ENCODE measurements at regions not wholly inside any gene's neighbourhood (a gene's known extent, or its start where the extent isn't known, plus 50 kb on each side); places are given as distances from the start of the nearest gene placed in this dataset.
"Not testable (repeated sequence)": the region's sequence is repeated elsewhere in the genome, so short reads cannot be mapped to it uniquely, and the experiment has no call there.

DNA sequence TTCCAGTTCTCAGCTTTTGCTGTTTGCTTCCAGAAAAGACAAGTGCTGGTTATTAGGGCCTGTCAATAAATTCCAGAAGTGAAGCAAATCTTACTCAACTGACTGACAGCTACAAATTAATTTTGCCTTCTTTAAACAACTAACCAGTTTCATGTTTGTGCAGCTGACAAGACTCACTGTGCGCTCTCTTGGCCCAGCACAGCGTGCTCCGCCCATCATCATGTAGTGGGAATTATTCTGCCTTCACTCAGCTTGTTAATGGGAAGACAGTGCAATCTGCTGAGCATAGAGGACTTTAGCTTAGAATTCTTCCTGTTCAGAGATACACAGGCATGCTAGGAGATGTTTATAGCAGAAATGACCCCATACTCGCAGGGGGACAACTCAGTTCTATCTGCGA, 808.9 kb downstream of the CCSER2 start:
- WGBS = 60% methylated on average over 5 of the region's 5 CpGs
- DNase-seq (ENCODE audit: extremely low spot score) = no peak

DNA sequence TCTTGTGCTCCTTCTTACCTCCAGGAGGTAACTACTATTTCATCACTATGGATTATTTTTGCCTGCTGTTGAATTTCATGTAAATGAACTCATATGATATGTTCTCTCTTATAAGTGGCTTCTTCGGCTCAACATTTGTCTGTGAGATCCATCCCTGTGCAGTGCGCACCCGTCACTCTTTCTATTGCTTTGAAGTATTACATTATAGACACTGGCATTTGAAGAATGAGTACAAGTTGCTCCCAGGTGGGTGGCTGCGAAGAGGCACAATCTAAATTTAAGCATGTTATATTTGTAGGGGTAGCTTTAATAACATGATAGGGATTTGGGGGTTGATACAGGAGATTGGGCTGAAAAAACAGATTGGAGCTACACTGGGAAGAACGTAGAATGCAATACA, 809.7 kb downstream of the CCSER2 start:
- no peaks in the 10 kb centered on the region for H3K4me1 ChIP-seq (ENCODE audit: insufficient read depth)
- no peak overlapping the region for H3K27ac ChIP-seq (ENCODE audit: low read depth)
- H3K4me3 ChIP-seq (ENCODE audit: low read depth, low read length) = no peak overlapping the region
- DNase-seq (ENCODE audit: extremely low spot score) = no peak
- WGBS = 85% methylated on average over 5 of the region's 5 CpGs
- no peaks in the 10 kb centered on the region for H3K36me3 ChIP-seq (ENCODE audit: insufficient read depth)

More for the DNA sequence above, 808.9 kb downstream of the CCSER2 start:
- Histone ChIP-seq H3K4me1 (ENCODE audit: insufficient read depth) (no peaks in the 10 kb centered on the region), H3K4me3 (ENCODE audit: low read depth, low read length) (no peak overlapping the region), H3K27ac (ENCODE audit: low read depth) (no peak overlapping the region), H3K36me3 (ENCODE audit: insufficient read depth) (no peaks in the 10 kb centered on the region)

- Histone ChIP-seq H3K4me3 (ENCODE audit: low read depth, low read length) (no peak overlapping the region), H3K4me1 (ENCODE audit: insufficient read depth) (no peaks in the 10 kb centered on the region), H3K36me3 (ENCODE audit: insufficient read depth) (no peaks in the 10 kb centered on the region), H3K27ac (ENCODE audit: low read depth) (no peak overlapping the region)
- WGBS = 74% methylated on average over 5 of the region's 5 CpGs
- no peak for DNase-seq (ENCODE audit: extremely low spot score)
Observed at GRCh38 chr10:85139124-85139523, 810.7 kb downstream of the CCSER2 start.

DNA sequence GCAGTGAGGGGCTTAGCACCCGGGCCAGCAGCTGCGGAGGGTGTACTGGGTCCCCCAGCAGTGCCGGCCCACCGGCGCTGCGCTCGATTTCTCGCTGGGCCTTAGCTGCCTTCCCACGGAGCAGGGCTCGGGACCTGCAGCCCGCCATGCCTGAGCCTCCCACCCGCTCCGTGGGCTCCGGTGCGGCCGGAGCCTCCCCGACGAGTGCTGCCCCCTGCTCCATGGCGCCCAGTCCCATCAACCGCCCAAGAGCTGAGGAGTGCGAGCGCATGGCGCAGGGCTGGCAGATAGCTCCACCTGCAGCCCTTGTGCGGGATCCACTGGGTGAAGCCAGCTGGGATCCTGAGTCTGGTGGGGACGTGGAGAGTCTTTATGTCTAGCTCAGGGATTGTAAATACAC, 813.1 kb downstream of the CCSER2 start:
- not testable (repeated sequence) for H3K36me3 ChIP-seq (ENCODE audit: insufficient read depth); H3K4me1 ChIP-seq (ENCODE audit: insufficient read depth); H3K27ac ChIP-seq (ENCODE audit: low read depth); H3K4me3 ChIP-seq (ENCODE audit: low read depth, low read length); DNase-seq (ENCODE audit: extremely low spot score)
- WGBS = 97% methylated on average over 25 of the region's 25 CpGs

- 73% methylated on average over 5 of the region's 5 CpGs for WGBS
- no peaks in the 10 kb centered on the region for H3K36me3 ChIP-seq (ENCODE audit: insufficient read depth)
- DNase-seq (ENCODE audit: extremely low spot score) = no peak
- H3K27ac ChIP-seq (ENCODE audit: low read depth) = no peak overlapping the region
- no peaks in the 10 kb centered on the region for H3K4me1 ChIP-seq (ENCODE audit: insufficient read depth)
- H3K4me3 ChIP-seq (ENCODE audit: low read depth, low read length) = no peak overlapping the region
Observed at GRCh38 chr10:85145966-85146365, 817.6 kb downstream of the CCSER2 start.

DNA sequence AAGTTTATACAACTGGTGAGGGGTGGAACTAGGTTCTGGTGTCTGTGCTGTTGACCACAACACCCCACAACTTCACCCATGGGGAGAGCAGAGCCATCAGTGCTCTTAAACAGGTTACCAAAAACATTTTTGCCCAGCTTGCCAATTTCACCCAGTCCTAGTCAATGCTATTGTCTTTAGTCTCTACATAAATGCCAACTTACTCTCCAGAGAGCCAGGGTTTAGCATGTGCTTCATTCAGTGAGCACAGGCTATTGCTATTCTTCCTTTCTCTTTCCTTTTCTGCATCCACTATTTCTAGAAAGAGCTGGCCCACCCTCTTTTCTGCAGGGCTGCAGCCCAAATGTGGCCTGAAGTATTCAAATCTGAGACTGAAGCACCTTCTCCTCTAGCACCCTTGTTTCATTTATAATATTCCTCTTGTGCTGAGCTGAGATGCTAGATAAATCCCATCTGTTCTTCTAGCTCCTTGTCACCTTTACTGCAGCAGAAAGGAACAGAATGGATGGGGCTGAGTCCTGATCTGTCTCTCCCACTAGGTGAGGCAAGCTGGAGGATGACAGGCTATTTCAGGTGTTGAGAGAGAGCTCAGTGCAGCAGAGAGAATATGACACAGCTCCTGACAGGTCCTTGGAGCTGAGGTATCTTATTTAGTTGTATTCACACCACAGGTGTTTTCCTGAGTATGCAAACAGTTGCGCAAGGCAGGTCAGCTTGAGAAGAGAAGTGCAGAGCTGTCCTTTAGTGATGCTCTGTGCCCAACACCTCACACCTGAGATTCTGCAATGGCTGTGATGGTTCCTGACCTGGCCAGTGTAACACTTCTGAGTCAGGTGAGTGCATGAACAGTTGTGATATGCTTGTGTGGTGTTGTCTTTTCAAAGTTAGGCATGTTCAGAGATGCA, 819.2 kb downstream of the CCSER2 start:
- H3K27ac ChIP-seq (ENCODE audit: low read depth) = no peak overlapping the region
- WGBS = 97% methylated on average over 1 of the region's 1 CpG
- no peak overlapping the region for H3K4me3 ChIP-seq (ENCODE audit: low read depth, low read length)
- H3K4me1 ChIP-seq (ENCODE audit: insufficient read depth) = no peaks in the 10 kb centered on the region
- no peaks in the 10 kb centered on the region for H3K36me3 ChIP-seq (ENCODE audit: insufficient read depth)
- no peak for DNase-seq (ENCODE audit: extremely low spot score)

GRCh38 chr10:85148693-85149640, 820.6 kb downstream of the CCSER2 start:
- 35% methylated on average over 15 of the region's 15 CpGs for WGBS
- Histone ChIP-seq H3K36me3 (ENCODE audit: insufficient read depth) (no peaks in the 10 kb centered on the region), H3K4me3 (ENCODE audit: low read depth, low read length) (no peak overlapping the region), H3K4me1 (ENCODE audit: insufficient read depth) (no peaks in the 10 kb centered on the region), H3K27ac (ENCODE audit: low read depth) (no peak overlapping the region)
- DNase-seq (ENCODE audit: extremely low spot score) = no peak

DNA sequence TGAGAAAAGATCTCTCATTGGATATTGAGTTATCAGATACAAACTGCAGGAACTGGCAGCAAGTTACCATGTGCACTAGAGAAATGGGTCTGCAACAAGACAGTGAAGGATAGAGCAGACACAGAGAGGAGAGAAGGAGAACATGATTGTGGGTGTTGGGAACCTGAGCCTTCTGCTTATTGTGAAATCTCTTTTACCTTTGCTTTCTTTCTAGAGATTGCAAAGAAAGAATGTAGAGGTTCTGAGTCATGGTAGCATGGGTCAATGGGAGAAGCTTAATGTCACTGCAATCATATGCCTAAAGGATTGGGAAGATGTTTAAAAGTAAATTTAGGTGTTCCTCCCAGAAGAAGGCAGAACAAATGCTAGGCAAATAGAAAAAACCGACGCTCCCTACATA, 821.4 kb downstream of the CCSER2 start:
- Histone ChIP-seq H3K36me3 (ENCODE audit: insufficient read depth) (no peaks in the 10 kb centered on the region), H3K27ac (ENCODE audit: low read depth) (no peak overlapping the region), H3K4me3 (ENCODE audit: low read depth, low read length) (no peak overlapping the region), H3K4me1 (ENCODE audit: insufficient read depth) (no peaks in the 10 kb centered on the region)
- no peak for DNase-seq (ENCODE audit: extremely low spot score)
- WGBS = 84% methylated on average over 2 of the region's 2 CpGs

GRCh38 chr10:85151506-85151905, 823.1 kb downstream of the CCSER2 start:
- H3K36me3 ChIP-seq (ENCODE audit: insufficient read depth) = no peaks in the 10 kb centered on the region
- DNase-seq (ENCODE audit: extremely low spot score) = no peak
- WGBS = 57% methylated on average over 3 of the region's 3 CpGs
- H3K4me1 ChIP-seq (ENCODE audit: insufficient read depth) = no peaks in the 10 kb centered on the region
- H3K27ac ChIP-seq (ENCODE audit: low read depth) = no peak overlapping the region
- no peak overlapping the region for H3K4me3 ChIP-seq (ENCODE audit: low read depth, low read length)

DNA sequence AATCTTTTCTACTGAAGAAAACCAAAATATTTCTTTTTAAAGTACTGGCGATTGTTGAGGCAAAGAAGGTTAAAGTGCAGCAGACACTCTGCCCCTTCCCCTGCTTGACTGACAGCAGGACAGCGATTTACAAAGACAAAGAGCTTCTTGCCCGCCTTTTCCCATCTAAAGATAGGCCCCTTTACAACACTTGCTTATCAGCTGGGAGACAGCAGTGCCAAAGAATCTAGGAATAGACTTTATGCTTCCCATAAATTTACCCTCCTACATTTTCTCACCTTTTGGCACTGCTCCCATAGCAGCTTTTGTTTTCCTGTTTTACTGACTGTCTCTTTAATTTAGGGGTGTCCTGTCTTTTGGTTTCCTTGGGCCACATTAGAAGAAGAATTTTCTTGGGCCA, 824.1 kb downstream of the CCSER2 start:
- DNase-seq (ENCODE audit: extremely low spot score) = no peak
- H3K4me1 ChIP-seq (ENCODE audit: insufficient read depth) = no peaks in the 10 kb centered on the region
- no peaks in the 10 kb centered on the region for H3K36me3 ChIP-seq (ENCODE audit: insufficient read depth)
- H3K27ac ChIP-seq (ENCODE audit: low read depth) = no peak overlapping the region
- 29% methylated on average over 3 of the region's 3 CpGs for WGBS
- no peak overlapping the region for H3K4me3 ChIP-seq (ENCODE audit: low read depth, low read length)

DNA sequence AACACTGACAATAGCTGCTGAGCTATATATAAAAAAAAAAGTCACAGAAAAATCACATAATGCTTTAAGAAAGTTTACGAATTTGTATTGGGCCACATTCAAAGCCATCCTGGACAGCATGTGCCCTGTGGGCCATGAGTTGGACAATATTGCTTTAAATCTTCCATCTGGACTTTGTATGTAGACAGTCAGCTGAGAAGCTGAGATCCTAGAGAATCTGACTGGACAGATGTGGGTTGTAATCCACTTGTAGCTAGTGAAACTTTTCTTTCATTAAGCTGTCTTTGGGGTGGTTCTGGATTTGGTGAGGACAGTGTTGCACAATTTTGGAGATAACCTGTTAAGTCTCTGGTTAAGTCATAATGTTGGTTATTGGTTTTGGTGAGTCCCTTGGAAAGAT, 824.5 kb downstream of the CCSER2 start:
- H3K4me3 ChIP-seq (ENCODE audit: low read depth, low read length) = no peak overlapping the region
- no peaks in the 10 kb centered on the region for H3K4me1 ChIP-seq (ENCODE audit: insufficient read depth)
- no peak for DNase-seq (ENCODE audit: extremely low spot score)
- no peaks in the 10 kb centered on the region for H3K36me3 ChIP-seq (ENCODE audit: insufficient read depth)
- 41% methylated on average over 1 of the region's 1 CpG for WGBS
- H3K27ac ChIP-seq (ENCODE audit: low read depth) = no peak overlapping the region

DNA sequence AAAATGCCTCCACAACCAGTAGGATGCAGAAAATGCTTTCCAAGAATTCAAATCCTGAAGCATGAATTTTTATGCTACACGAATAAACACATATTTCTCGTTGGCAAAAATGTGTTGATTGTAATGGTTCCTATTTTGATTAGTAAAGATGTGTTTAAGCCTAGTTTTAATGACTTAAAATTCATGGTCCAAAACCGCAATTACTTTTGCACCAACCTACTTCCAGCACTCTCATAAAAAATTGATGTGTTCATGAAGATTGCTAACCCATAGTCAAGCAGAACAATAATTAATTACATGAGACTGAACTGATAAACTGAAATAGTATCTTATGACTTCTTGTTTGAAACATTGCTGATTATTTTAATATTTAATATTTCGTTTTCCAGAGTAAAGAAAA, 828.8 kb downstream of the CCSER2 start:
- no peaks in the 10 kb centered on the region for H3K4me1 ChIP-seq (ENCODE audit: insufficient read depth)
- no peak overlapping the region for H3K27ac ChIP-seq (ENCODE audit: low read depth)
- H3K36me3 ChIP-seq (ENCODE audit: insufficient read depth) = no peaks in the 10 kb centered on the region
- no peak overlapping the region for H3K4me3 ChIP-seq (ENCODE audit: low read depth, low read length)
- WGBS = 81% methylated on average over 4 of the region's 4 CpGs
- DNase-seq (ENCODE audit: extremely low spot score) = no peak

GRCh38 chr10:85168243-85168642, 839.9 kb downstream of the CCSER2 start:
- Histone ChIP-seq H3K4me1 (ENCODE audit: insufficient read depth) (no peaks in the 10 kb centered on the region), H3K27ac (ENCODE audit: low read depth) (no peak overlapping the region), H3K36me3 (ENCODE audit: insufficient read depth) (no peaks in the 10 kb centered on the region), H3K4me3 (ENCODE audit: low read depth, low read length) (no peak overlapping the region)
- WGBS = 21% methylated on average over 6 of the region's 6 CpGs
- DNase-seq (ENCODE audit: extremely low spot score) = peak; percentile 15

- WGBS = 52% methylated on average over 1 of the region's 1 CpG
- H3K36me3 ChIP-seq (ENCODE audit: insufficient read depth) = no peaks in the 10 kb centered on the region
- H3K4me1 ChIP-seq (ENCODE audit: insufficient read depth) = no peaks in the 10 kb centered on the region
- H3K27ac ChIP-seq (ENCODE audit: low read depth) = no peak overlapping the region
- no peak for DNase-seq (ENCODE audit: extremely low spot score)
- H3K4me3 ChIP-seq (ENCODE audit: low read depth, low read length) = no peak overlapping the region
Observed at GRCh38 chr10:85170026-85170425, 841.6 kb downstream of the CCSER2 start.

Data from urinary bladder (tissue), 3 donors.